H9 (cell line): ENCODE measurements at regions not wholly inside any gene's neighbourhood (a gene's known extent, or its start where the extent isn't known, plus 50 kb on each side); places are given as distances from the start of the nearest gene placed in this dataset.

Experiments used
- DNase-seq: peaks from one replicate; pipeline ENCODE4 v3.0.0-alpha.2; 2017
- H2AFZ ChIP-seq: one replicate; pipeline ENCODE4 v1.6.1; 2013; ENCODE audit warnings: mild to moderate bottlenecking, low read length, control low read depth, moderate library complexity
- H2AK5ac ChIP-seq: 2 replicates; pipeline ENCODE4 v1.6.1; 2013; ENCODE audit warnings: low read length, control low read depth, mixed read lengths; ENCODE audit not compliant: insufficient read length
- H2BK120ac ChIP-seq: one replicate; pipeline ENCODE4 v1.6.1; 2013; ENCODE audit warnings: low read depth, mild to moderate bottlenecking, low read length, control low read depth, inconsistent platforms; ENCODE audit not compliant: poor library complexity, severe bottlenecking
- H2BK12ac ChIP-seq: 2 replicates; pipeline ENCODE4 v1.6.1; 2013; ENCODE audit warnings: low read length, control low read depth, mixed read lengths, low read depth; ENCODE audit not compliant: insufficient read length
- H2BK15ac ChIP-seq: 2 replicates; pipeline ENCODE4 v1.6.1; 2013; ENCODE audit warnings: low read depth, low read length, control low read depth
- H2BK20ac ChIP-seq: one replicate; pipeline ENCODE4 v1.6.1; 2013; ENCODE audit warnings: low read depth, mild to moderate bottlenecking, low read length, control low read depth, inconsistent platforms; ENCODE audit not compliant: poor library complexity, severe bottlenecking
- H2BK5ac ChIP-seq: 2 replicates; pipeline ENCODE4 v1.6.1; 2013; ENCODE audit warnings: low read length, control low read depth, mixed read lengths; ENCODE audit not compliant: insufficient read length
- H3K14ac ChIP-seq: 2 replicates; pipeline ENCODE4 v1.6.1; 2013; ENCODE audit warnings: low read length, control low read depth; ENCODE audit not compliant: insufficient read depth
- H3K18ac ChIP-seq: 2 replicates; pipeline ENCODE4 v1.6.1; 2013; ENCODE audit warnings: low read depth, mild to moderate bottlenecking, mixed read lengths, low read length, control low read depth; ENCODE audit not compliant: insufficient read length
- H3K23ac ChIP-seq: 2 replicates; pipeline ENCODE4 v1.6.1; 2013; ENCODE audit warnings: low read length, control low read depth, mixed read lengths, low read depth; ENCODE audit not compliant: insufficient read length
- H3K23me2 ChIP-seq: 2 replicates; pipeline ENCODE4 v1.6.1; 2013; ENCODE audit warnings: low read depth, mild to moderate bottlenecking, mixed read lengths, low read length, control low read depth; ENCODE audit not compliant: insufficient read length, poor library complexity, severe bottlenecking
- H3K27ac ChIP-seq: 2 replicates; pipeline ENCODE4 v1.5.1; 2013; ENCODE audit warnings: low read length, control low read depth, mixed read lengths, low read depth; ENCODE audit not compliant: insufficient read length
- H3K27me3 ChIP-seq: 2 replicates; pipeline ENCODE4 v1.6.1; 2013; ENCODE audit warnings: low read length, control low read depth, inconsistent platforms; ENCODE audit not compliant: insufficient read depth
- H3K4ac ChIP-seq: 2 replicates; pipeline ENCODE4 v1.6.1; 2013; ENCODE audit warnings: low read depth, mild to moderate bottlenecking, control low read depth, inconsistent platforms, low read length, moderate library complexity
- H3K4me1 ChIP-seq: 2 replicates; pipeline ENCODE4 v1.6.1; 2013; ENCODE audit warnings: low read length, control low read depth, inconsistent platforms; ENCODE audit not compliant: insufficient read depth
- H3K4me2 ChIP-seq: 2 replicates; pipeline ENCODE4 v1.6.1; 2013; ENCODE audit warnings: low read length, control low read depth, mixed read lengths; ENCODE audit not compliant: insufficient read length, insufficient read depth
- H3K56ac ChIP-seq: 2 replicates; pipeline ENCODE4 v1.6.1; 2013; ENCODE audit warnings: low read depth, mild to moderate bottlenecking, mixed read lengths, low read length, control low read depth; ENCODE audit not compliant: insufficient read length
- H3K79me1 ChIP-seq: 2 replicates; pipeline ENCODE4 v1.6.1; 2013; ENCODE audit warnings: low read depth, mild to moderate bottlenecking, moderate library complexity, low read length, control low read depth, inconsistent platforms; ENCODE audit not compliant: insufficient read depth, poor library complexity, severe bottlenecking
- H3K79me2 ChIP-seq: 2 replicates; pipeline ENCODE4 v1.6.1; 2013; ENCODE audit warnings: low read length, control low read depth, inconsistent platforms; ENCODE audit not compliant: insufficient read depth
- H3K9ac ChIP-seq: 2 replicates; pipeline ENCODE4 v1.6.1; 2013; ENCODE audit warnings: low read length, control low read depth, mixed read lengths; ENCODE audit not compliant: insufficient read length; ENCODE audit errors: extremely low read depth
- H3K9me3 ChIP-seq: one replicate; pipeline ENCODE4 v1.6.1; 2013; ENCODE audit warnings: low read depth, low read length, inconsistent platforms; ENCODE audit not compliant: control insufficient read depth
- H3T11ph ChIP-seq: one replicate; pipeline ENCODE4 v1.6.1; 2013; ENCODE audit warnings: mild to moderate bottlenecking, low read length, control low read depth, inconsistent platforms
- H4K20me1 ChIP-seq: one replicate; pipeline ENCODE4 v1.6.1; 2013; ENCODE audit not compliant: control insufficient read depth, insufficient read length, insufficient read depth
- H4K5ac ChIP-seq: 2 replicates; pipeline ENCODE4 v1.6.1; 2013; ENCODE audit warnings: low read depth, mild to moderate bottlenecking, mixed read lengths, low read length, control low read depth; ENCODE audit not compliant: insufficient read length
- H4K8ac ChIP-seq: replicated peaks from 2 replicates; pipeline ENCODE4 v1.6.1; 2013; ENCODE audit warnings: low read length, control low read depth, mixed read lengths, low read depth; ENCODE audit not compliant: insufficient read length
- H4K91ac ChIP-seq: 2 replicates; pipeline ENCODE4 v1.6.1; 2013; ENCODE audit warnings: low read depth, mild to moderate bottlenecking, moderate library complexity, mixed read lengths, low read length, control low read depth; ENCODE audit not compliant: insufficient read length
- H3K27ac Mint-ChIP-seq, 3 experiments: 2 replicates in 2 of 3; 3 replicates in 1 of 3; pipeline ENCODE4 v1.8.0; 2020 to 2021; ENCODE audit warnings: mixed read lengths in 3 of 3, mild to moderate bottlenecking in 1 of 3, moderate library complexity in 1 of 3
- H3K27me3 Mint-ChIP-seq: 2 replicates; pipeline ENCODE4 v1.8.0; 2021; ENCODE audit warnings: low read depth, mild to moderate bottlenecking, moderate library complexity, mixed read lengths
- H3K36me3 Mint-ChIP-seq, 3 experiments: 2 replicates in 2 of 3; 3 replicates in 1 of 3; pipeline ENCODE4 v1.8.0; 2020 to 2021; ENCODE audit warnings: low read depth in 3 of 3, mixed read lengths in 3 of 3; ENCODE audit not compliant: insufficient read depth in 1 of 3
- H3K4me1 Mint-ChIP-seq, 2 experiments: 2 replicates each; pipeline ENCODE4 v1.8.0; 2020; ENCODE audit warnings: mixed read lengths in 2 of 2
- H3K4me3 Mint-ChIP-seq, 2 experiments: 2 replicates in 1 of 2; 3 replicates in 1 of 2; pipeline ENCODE4 v1.8.0; 2020 to 2021; ENCODE audit warnings: mild to moderate bottlenecking in 2 of 2, mixed read lengths in 2 of 2, moderate library complexity in 1 of 2
- H3K9me3 Mint-ChIP-seq, 2 experiments: 2 replicates in 1 of 2; 3 replicates in 1 of 2; pipeline ENCODE4 v1.8.0; 2020; ENCODE audit warnings: mild to moderate bottlenecking in 2 of 2, mixed read lengths in 2 of 2, moderate library complexity in 1 of 2
- CTCF ChIP-seq: fragments of 200-600 bp; sonication (generic); conservative IDR thresholded peaks from 3 replicates; pipeline ENCODE4 v1.8.0; 2021; ENCODE audit warnings: antibody characterized with exemption, mild to moderate bottlenecking
- WGBS: extraction: QIAGEN DNeasy Blood & Tissue Kit; methylation state at CpG from one replicate; pipeline ENCODE4 v1.1.7; 2013; ENCODE audit warnings: missing lambda C conversion rate, low lambda C conversion rate, mixed read lengths; ENCODE audit not compliant: insufficient read length; ENCODE audit errors: extremely low coverage; 5-methylcytosine and 5-hydroxymethylcytosine counted together

GRCh38 chr18:46266473-46266872 is 162.3 kb downstream of the HAUS1 start:
- Histone ChIP-seq H2AFZ (no peak overlapping the region), H2BK20ac (no peak overlapping the region), H4K91ac (no peak overlapping the region), H3K14ac (no peak overlapping the region), H2AK5ac (no peak overlapping the region), H3K18ac (no peak overlapping the region), H2BK12ac (peak overlapping the region; percentile 83), H3K9ac (no peak overlapping the region), H3T11ph (no peak overlapping the region), H2BK15ac (no peak overlapping the region), H3K56ac (no peak overlapping the region), H3K79me1 (no peaks in the 10 kb centered on the region), H3K23ac (no peak overlapping the region), H3K4me1 (peaks cover 24% of the 10 kb centered on the region; the same call in 1 of the 2 replicates), H3K9me3 (no peaks in the 10 kb centered on the region), H3K79me2 (no peaks in the 10 kb centered on the region), H3K27ac (no peak overlapping the region), H3K4ac (no peak overlapping the region), H4K20me1 (no peaks in the 10 kb centered on the region), H3K23me2 (no peaks in the 10 kb centered on the region), H2BK5ac (no peak overlapping the region), H4K8ac (no peak overlapping the region), H3K27me3 (no peaks in the 10 kb centered on the region), H2BK120ac (no peak overlapping the region), H3K4me2 (no peak overlapping the region), H4K5ac (no peak overlapping the region)
- DNase-seq, result no peak
- no peak for TF ChIP-seq CTCF
- Mint-ChIP-seq H3K36me3 (peaks cover 1 to 12% (median 6%) of the 10 kb centered on the region in 3 experiments; a peak in 4 of 7 replicates), H3K4me3 (no peak overlapping the region), H3K27me3 (no peaks in the 10 kb centered on the region), H3K9me3 (no peaks in the 10 kb centered on the region), H3K27ac (0 out of 7 replicates have a peak overlapping the region, but pooled peaks of 1 of the 3 experiments have one; percentile 15), H3K4me1 (peaks cover 53% of the 10 kb centered on the region in 2 experiments)
- no CpG with 5 or more reads among the region's 3 CpGs for WGBS
